ENCODE measurements at regions not wholly inside any gene's neighbourhood (a gene's known extent, or its start where the extent isn't known, plus 50 kb on each side); places are given as distances from the start of the nearest gene placed in this dataset.

DNA sequence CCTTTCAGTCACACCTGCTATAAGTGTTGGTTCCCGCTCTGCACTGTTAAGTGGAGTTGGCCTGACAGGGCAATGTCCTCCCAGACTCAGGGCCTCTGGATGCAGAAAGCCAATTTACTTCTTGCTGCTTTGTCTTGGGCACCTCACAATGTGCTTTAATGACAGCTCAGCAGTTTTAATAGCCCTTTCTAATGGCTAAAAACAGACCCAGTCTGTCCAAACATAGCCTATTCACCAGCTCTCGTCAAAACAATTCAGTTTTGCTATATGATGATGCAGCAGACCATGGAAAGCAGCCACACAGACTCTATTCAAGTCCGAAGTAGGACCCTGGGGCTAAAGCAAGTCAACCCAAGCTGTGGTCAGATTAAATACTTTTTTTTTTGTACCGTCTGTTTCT lies 529.1 kb upstream of the SEMA6A start:
- no peak for DNase-seq (ENCODE audit: insufficient read length)
- no peak for FAIRE-seq
- TF ChIP-seq POLR2A (IDR thresholded peaks at IDR 0.05; ENCODE audit: low read depth, low read length) (no peak), TAF1 (IDR thresholded peaks at IDR 0.05; ENCODE audit: borderline replicate concordance, low read depth, low read length) (no peak)

DNA sequence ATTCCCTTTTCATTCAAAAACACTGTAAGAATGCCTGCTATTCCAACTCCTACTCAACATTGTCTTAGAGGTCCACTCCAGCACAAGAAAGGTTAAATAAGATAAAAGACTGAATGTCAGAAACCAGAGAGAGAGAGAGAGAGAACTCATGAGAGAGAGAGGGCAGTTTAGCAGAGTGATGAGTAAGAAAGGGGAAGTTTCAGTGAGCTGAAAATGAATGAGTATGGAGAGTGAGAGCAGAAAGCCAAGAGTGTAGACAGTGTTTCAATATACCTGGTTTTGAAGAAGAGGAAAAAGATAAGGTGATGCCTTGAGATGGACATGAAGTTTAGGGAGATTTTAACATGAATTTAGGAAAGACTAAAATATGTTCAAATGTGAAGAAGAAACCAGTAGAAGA lies 528.0 kb upstream of the SEMA6A start:
- FAIRE-seq = peak; percentile 9
- no peak for DNase-seq (ENCODE audit: insufficient read length)
- TF ChIP-seq POLR2A (IDR thresholded peaks at IDR 0.05; ENCODE audit: low read depth, low read length) = no peak
- no peak for TF ChIP-seq TAF1 (IDR thresholded peaks at IDR 0.05; ENCODE audit: borderline replicate concordance, low read depth, low read length)
- TF ChIP-seq POLR2AphosphoS5 (IDR thresholded peaks at IDR 0.05; ENCODE audit: low read depth, low read length) = no peak

- FAIRE-seq (no peak), DNase-seq (ENCODE audit: insufficient read length) (no peak)
- TF ChIP-seq TAF1 (IDR thresholded peaks at IDR 0.05; ENCODE audit: borderline replicate concordance, low read depth, low read length) = no peak
- TF ChIP-seq POLR2AphosphoS5 (IDR thresholded peaks at IDR 0.05; ENCODE audit: low read depth, low read length) = no peak
- no peak for TF ChIP-seq POLR2A (IDR thresholded peaks at IDR 0.05; ENCODE audit: low read depth, low read length)
These were observed 525.6 kb upstream of the SEMA6A start for GRCh38 chr5:117100176-117100575.

DNA sequence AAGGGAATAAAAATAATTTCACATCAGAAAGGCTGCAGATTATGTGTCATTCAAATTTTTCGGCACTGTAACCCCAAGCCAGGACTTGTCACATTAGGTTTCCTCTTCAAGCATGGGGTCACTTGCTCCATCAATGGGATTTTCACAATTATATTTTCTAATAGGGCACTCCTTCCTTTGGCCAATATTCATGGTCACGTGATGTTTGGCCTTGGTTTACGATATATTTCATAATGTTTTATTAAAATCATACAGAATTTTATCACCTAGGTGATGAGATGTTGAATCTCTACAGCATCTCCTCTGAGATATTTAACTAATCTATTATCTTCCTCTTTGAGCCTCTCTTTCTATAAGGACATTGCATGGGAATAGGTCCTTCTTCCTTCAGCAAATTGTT lies 523.5 kb upstream of the SEMA6A start:
- no peak for DNase-seq (ENCODE audit: insufficient read length)
- no peak for FAIRE-seq
- TF ChIP-seq POLR2A (IDR thresholded peaks at IDR 0.05; ENCODE audit: low read depth, low read length) = no peak
- no peak for TF ChIP-seq POLR2AphosphoS5 (IDR thresholded peaks at IDR 0.05; ENCODE audit: low read depth, low read length)
- no peak for TF ChIP-seq TAF1 (IDR thresholded peaks at IDR 0.05; ENCODE audit: borderline replicate concordance, low read depth, low read length)

DNA sequence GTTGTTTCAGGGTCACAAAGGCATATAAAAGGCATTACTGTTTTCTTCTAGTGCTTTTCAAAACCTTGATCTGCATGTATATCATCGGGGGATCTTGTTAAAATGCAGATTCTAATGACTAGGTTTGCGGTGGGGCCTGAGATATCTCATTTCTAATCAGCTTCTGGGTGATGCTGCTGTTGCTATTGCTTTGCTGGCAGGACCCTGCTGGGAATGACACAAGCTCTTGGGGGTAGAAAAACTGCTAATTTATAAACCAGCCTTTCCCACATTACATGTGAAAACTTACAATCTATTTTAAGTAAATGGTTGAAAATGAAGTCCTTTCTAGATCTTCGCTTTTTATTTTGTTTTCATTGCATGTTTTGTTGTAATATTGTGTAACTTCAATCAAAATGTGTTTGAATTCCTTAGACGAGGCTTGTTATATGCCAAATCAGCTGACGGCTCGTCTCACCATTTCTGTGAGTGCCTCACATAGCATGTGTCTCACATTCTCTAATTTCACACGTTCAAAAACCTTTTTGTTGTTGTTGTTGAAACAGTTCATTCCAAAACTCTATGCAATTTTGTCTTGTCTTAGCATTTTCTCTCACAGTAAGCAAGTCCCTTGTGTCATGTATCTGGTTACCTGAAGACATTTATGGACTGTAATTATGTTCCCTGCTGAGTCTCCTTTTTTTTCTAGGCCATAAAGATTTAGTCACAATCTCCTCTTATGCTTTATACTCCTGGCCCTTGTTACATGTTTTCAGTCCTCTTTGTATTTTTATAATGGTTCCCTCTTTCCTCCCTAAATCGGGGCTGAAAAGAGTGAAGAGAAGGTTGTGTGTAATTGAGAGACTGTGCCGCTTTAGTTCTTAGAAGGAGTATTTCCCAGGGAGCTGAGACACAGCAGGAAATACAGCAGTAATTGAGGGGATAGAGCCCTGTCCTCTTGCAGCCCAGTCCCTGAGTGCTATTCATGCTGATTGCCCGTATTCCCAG lies 521.0 kb upstream of the SEMA6A start:
- FAIRE-seq (no peak), DNase-seq (ENCODE audit: insufficient read length) (no peak)
- no peak for TF ChIP-seq POLR2AphosphoS5 (IDR thresholded peaks at IDR 0.05; ENCODE audit: low read depth, low read length)
- TF ChIP-seq TAF1 (IDR thresholded peaks at IDR 0.05; ENCODE audit: borderline replicate concordance, low read depth, low read length) = no peak
- TF ChIP-seq POLR2A (IDR thresholded peaks at IDR 0.05; ENCODE audit: low read depth, low read length) = no peak

- TF ChIP-seq POLR2AphosphoS5 (IDR thresholded peaks at IDR 0.05; ENCODE audit: low read depth, low read length) (no peak), TAF1 (IDR thresholded peaks at IDR 0.05; ENCODE audit: borderline replicate concordance, low read depth, low read length) (no peak), POLR2A (IDR thresholded peaks at IDR 0.05; ENCODE audit: low read depth, low read length) (no peak)
- DNase-seq (ENCODE audit: insufficient read length) (no peak), FAIRE-seq (no peak)
These were observed 519.6 kb upstream of the SEMA6A start for GRCh38 chr5:117094114-117094815.

DNA sequence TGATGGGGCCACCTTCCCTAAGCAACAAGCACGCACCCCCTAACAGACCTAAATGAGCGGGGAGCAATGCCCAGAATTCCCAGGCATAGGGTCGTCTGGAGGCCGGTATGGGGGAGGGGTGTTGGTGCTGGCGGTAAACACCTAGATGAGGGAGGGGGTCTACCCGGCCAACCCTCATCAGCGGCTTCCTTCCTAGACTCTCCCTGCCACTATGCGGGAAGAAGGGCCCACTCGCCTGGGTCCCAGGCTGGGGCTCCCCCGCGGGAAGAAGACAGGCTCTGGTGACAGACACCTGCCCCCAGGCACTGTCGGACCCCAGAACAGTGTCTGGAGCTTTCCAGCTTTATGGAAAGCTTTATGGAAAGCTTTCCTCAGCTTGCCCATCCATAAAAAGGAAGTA lies 519.0 kb upstream of the SEMA6A start:
- DNase-seq (ENCODE audit: insufficient read length) (no peak), FAIRE-seq (no peak)
- TF ChIP-seq TAF1 (IDR thresholded peaks at IDR 0.05; ENCODE audit: borderline replicate concordance, low read depth, low read length) (no peak), POLR2AphosphoS5 (IDR thresholded peaks at IDR 0.05; ENCODE audit: low read depth, low read length) (no peak), POLR2A (IDR thresholded peaks at IDR 0.05; ENCODE audit: low read depth, low read length) (no peak)

- FAIRE-seq (no peak), DNase-seq (ENCODE audit: insufficient read length) (no peak)
These were observed 514.4 kb upstream of the SEMA6A start for GRCh38 chr5:117089001-117089400.

GRCh38 chr5:117088176-117088575 lies 513.6 kb upstream of the SEMA6A start:
- DNase-seq (ENCODE audit: insufficient read length) (no peak), FAIRE-seq (no peak)
- TF ChIP-seq POLR2AphosphoS5 (IDR thresholded peaks at IDR 0.05; ENCODE audit: low read depth, low read length) = no peak
- no peak for TF ChIP-seq TAF1 (IDR thresholded peaks at IDR 0.05; ENCODE audit: borderline replicate concordance, low read depth, low read length)
- no peak for TF ChIP-seq POLR2A (IDR thresholded peaks at IDR 0.05; ENCODE audit: low read depth, low read length)

More at GRCh38 chr5:117089001-117089400, 514.4 kb upstream of the SEMA6A start:
- no peak for TF ChIP-seq POLR2A (IDR thresholded peaks at IDR 0.05; ENCODE audit: low read depth, low read length)
- no peak for TF ChIP-seq POLR2AphosphoS5 (IDR thresholded peaks at IDR 0.05; ENCODE audit: low read depth, low read length)
- no peak for TF ChIP-seq TAF1 (IDR thresholded peaks at IDR 0.05; ENCODE audit: borderline replicate concordance, low read depth, low read length)

DNA sequence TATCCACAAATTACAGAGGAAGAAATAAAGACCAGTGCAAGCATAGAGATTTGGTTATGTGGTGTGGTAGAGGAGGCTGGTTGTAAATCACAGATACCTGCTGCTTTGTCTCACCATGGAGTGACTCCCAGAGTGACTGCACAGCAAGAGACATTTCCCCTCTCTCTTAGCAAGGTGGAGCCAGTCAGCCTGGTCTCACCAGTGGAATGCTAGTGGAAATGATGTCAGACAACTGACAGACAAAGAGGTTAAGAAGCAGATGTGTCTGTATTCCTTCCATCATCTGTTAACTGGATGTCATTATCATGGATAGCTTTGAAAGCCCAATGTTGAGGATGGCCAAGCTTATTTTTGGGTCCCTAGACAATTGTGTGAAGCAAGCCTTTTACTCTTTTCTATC lies 509.4 kb upstream of the SEMA6A start:
- DNase-seq (ENCODE audit: insufficient read length) (no peak), FAIRE-seq (no peak)
- TF ChIP-seq POLR2AphosphoS5 (IDR thresholded peaks at IDR 0.05; ENCODE audit: low read depth, low read length) (no peak), TAF1 (IDR thresholded peaks at IDR 0.05; ENCODE audit: borderline replicate concordance, low read depth, low read length) (no peak), POLR2A (IDR thresholded peaks at IDR 0.05; ENCODE audit: low read depth, low read length) (no peak)

DNA sequence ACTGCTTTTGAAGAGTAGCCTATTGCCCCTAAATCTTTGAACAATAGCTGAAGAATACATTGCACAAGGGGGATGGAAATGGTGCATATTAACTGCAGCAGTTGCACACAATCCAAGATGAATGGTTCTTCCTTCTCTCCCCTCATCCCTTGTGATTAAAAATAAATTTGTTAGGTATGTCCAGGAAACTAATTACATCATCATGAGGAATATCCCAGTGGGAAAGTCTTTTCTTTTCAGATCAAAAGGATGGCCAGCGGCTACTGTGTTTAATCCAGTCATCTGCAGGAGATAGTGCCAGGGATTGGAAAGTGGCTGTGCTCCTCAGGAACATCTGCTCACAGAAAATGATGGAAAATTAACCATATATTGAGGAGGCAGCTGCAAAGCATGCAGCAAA lies 508.4 kb upstream of the SEMA6A start:
- DNase-seq (ENCODE audit: insufficient read length) (no peak), FAIRE-seq (no peak)
- TF ChIP-seq POLR2AphosphoS5 (IDR thresholded peaks at IDR 0.05; ENCODE audit: low read depth, low read length) = no peak
- no peak for TF ChIP-seq POLR2A (IDR thresholded peaks at IDR 0.05; ENCODE audit: low read depth, low read length)
- TF ChIP-seq TAF1 (IDR thresholded peaks at IDR 0.05; ENCODE audit: borderline replicate concordance, low read depth, low read length) = no peak

Data from GM12892 (cell line).